HG03520 (cell line): ENCODE measurements at regions not wholly inside any gene's neighbourhood (a gene's known extent, or its start where the extent isn't known, plus 50 kb on each side); places are given as distances from the start of the nearest gene placed in this dataset.

Experiments
- ATAC-seq: cut with Tn5 transposase; IDR thresholded peaks from one replicate; pipeline ENCODE4 v1.9.1; 2021; ENCODE audit warnings: mild to moderate bottlenecking, moderate library complexity; ENCODE audit not compliant: unreplicated experiment

- no peak for ATAC-seq
Measured at GRCh38 chr13:109537584-109537983, 248.8 kb downstream of the IRS2 start.

GRCh38 chr13:109533350-109533749, 253.0 kb downstream of the IRS2 start:
- no peak for ATAC-seq

GRCh38 chr13:109529964-109530363, 256.4 kb downstream of the IRS2 start:
- ATAC-seq: no peak

GRCh38 chr13:109521719-109522118, 264.7 kb downstream of the IRS2 start:
- ATAC-seq: no peak

- no peak for ATAC-seq
Measured at GRCh38 chr13:109517517-109517916, 268.9 kb downstream of the IRS2 start.

- ATAC-seq: no peak
Measured at GRCh38 chr13:109516186-109516585, 270.2 kb downstream of the IRS2 start.

GRCh38 chr13:109510013-109510412, 276.4 kb downstream of the IRS2 start:
- ATAC-seq: no peak

- no peak for ATAC-seq
Measured at GRCh38 chr13:109509154-109509900, 277.1 kb downstream of the IRS2 start.

GRCh38 chr13:109500146-109500773, 286.1 kb downstream of the IRS2 start:
- ATAC-seq: no peak

GRCh38 chr13:109497917-109498316, 288.5 kb downstream of the IRS2 start:
- no peak for ATAC-seq

GRCh38 chr13:109496216-109496615, 290.2 kb downstream of the IRS2 start:
- no peak for ATAC-seq

- ATAC-seq: no peak
Measured at GRCh38 chr13:109494925-109495369, 291.4 kb downstream of the IRS2 start.

GRCh38 chr13:109485136-109485794, 301.1 kb downstream of the IRS2 start:
- ATAC-seq: no peak

- ATAC-seq: no peak
Measured at GRCh38 chr13:109483284-109483683, 303.1 kb downstream of the IRS2 start.

GRCh38 chr13:109481040-109481439, 305.3 kb downstream of the IRS2 start:
- no peak for ATAC-seq

- no peak for ATAC-seq
Measured at GRCh38 chr13:109480011-109480955, 306.1 kb downstream of the IRS2 start.

GRCh38 chr13:109479534-109479933, 306.8 kb downstream of the IRS2 start:
- ATAC-seq: no peak

- no peak for ATAC-seq
Measured at GRCh38 chr13:109476001-109476400, 310.4 kb downstream of the IRS2 start.

GRCh38 chr13:109468123-109468522, 318.3 kb downstream of the IRS2 start:
- ATAC-seq: no peak

- ATAC-seq: no peak
Measured at GRCh38 chr13:109465148-109465547, 321.2 kb downstream of the IRS2 start.
